COLO829 (cell line): ENCODE measurements at regions not wholly inside any gene's neighbourhood (a gene's known extent, or its start where the extent isn't known, plus 50 kb on each side); places are given as distances from the start of the nearest gene placed in this dataset.
"Not testable (repeated sequence)": the region's sequence is repeated elsewhere in the genome, so short reads cannot be mapped to it uniquely, and the experiment has no call there.

Experiments used
- DNase-seq: peaks from one replicate; pipeline ENCODE4 v3.0.0; 2012; ENCODE audit warnings: low spot score

DNA sequence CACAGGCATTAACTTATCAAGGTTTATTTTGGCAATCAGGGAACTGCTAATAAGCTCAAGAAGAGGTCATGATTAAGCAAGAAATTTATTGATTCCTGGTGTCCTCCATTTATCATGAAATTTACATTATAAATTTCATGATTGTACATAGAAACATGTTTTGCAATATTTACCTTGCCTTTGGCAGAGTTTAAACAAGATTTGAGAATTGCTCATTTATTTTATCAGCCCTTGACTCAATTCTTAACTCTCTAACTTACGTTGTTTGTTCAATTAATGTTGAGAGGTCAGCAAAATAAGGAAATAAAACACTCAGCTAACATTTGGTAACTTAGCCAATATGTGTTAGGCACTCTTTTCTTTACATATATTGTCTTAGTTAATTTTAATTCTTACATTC, 286.6 kb downstream of the SLC7A11 start:
- DNase-seq, result no peak

DNA sequence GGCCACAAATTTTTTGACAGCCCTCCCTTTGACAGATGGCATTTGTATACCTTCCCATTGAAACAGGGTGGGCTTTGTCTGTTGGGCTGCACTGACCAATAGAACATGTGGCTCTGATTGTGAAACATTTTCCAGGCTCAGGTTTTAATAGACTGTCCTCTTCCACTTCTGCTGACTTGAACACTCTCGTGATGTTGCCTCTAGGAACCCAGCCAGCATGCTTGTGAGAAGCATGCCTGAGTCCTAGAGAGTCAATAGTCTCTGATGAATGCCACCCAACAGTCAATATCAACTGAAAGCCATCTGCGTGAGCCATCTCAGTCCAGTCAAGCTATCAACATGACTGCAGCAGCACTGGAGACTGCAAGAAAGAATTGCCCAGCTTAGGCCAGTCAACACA, 290.0 kb downstream of the SLC7A11 start:
- no peak for DNase-seq

DNA sequence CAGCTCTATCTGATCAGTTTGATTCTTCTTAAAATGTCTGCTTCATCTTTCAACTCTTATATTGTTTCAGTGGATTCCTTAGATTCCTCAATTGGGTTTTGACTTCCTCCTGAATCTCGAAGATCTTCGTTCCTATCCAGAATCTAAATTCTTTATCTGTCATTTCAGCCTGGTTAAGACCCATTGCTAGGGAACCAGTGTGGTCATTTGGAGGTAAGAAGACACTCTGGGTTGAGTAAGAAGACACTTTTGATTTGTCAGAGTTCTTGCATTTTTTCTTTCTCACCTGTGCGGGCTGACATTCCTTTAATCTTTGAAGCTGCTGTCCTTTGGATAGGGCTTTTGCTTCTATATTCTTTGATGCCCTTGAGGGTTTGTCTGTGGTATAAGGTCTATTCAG, 291.9 kb downstream of the SLC7A11 start:
- DNase-seq, result no peak

DNA sequence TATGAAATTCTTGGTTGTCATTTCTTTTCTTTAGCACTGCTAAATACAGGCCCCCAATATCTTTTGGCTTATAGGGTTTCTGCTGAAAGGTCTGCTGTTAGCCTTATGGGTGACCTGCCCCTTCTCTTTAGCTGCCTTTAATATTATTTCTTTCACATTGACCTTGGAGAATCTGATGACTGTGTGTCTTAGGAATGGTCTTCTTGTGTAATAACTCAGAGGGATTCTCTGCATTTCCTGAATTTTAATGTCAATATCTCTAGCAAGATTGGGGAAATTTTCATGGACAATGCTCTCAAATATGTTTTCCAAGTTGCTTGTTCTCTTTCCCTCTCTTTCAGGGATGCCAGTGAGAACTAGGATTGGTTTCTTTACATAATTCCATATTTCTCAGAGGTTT, 292.4 kb downstream of the SLC7A11 start:
- no peak for DNase-seq

DNA sequence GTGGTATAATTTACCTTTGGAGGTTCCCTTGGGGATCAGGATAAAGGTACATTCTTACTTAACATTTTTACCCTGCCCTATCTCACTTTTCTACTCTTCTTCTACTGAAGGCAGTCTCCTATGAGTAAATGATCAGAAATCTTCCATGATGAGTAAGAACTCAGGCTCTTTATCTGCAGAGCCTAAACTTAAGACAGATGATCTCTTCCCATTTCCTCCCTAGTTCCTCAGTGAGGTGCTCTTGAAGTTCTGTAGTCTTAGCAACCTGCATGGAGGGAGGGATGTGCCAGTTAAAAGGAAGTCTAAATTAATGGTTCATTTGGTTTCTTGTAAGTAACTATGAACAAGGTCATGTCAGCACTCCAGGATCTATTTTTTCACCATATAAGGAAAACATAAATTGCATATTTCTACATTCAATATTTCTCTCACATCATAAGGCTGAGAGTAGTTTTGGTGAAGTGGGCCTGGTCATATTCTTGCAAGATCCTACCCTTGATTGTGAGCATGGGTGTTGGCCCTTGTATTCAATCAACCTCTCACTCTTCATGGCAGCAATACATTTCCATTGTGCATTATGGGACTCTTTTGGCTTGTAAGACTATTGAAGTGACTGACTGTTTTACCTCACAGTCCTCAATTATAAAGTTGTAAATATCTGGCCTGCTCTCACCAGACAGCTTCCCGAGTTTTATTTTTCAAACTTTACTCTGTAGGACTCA, 295.5 kb downstream of the SLC7A11 start:
- DNase-seq, result no peak

DNA sequence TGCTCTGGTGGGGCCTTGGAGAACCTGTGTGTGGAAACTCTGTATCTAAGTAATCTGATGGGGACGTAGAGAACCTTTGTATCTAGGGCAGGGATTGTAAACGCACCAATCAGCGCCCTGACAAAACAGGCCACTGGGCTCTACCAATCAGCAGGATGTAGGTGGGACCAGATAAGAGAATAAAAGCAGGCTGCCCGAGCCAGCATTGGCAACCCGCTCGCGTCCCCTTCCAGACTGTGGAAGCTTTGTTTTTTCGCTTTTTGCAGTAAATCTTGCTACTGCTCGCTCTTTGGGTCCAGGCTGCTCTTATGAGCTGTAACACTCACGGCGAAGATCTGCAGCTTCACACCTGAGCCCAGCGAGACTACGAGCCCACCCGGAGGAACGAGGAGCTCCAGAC, 299.3 kb downstream of the SLC7A11 start:
- DNase-seq, result not testable (repeated sequence)

DNA sequence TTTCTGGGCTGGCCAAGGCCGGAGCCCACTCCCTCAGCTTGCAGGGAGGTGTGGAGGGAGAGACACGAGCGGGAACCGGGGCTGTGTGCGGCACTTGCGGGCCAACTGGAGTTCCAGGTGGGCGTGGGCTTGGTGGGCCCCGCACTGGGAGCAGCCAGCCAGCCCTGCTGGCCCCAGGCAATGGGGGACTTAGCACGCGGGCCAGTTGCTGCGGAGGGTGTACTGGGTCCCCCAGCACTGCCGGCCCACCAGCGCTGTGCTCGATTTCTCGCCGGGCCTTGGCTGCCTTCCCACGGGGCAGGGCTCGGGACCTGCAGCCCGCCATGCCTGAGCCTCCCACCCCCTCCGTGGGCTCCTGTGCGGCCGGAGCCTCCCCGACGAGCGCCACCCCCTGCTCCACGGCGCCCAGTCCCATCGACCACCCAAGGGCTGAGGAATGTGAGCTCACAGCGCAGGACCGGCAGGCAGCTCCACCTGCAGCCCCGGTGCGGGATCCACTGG, 300.1 kb downstream of the SLC7A11 start:
- not testable (repeated sequence) for DNase-seq

DNA sequence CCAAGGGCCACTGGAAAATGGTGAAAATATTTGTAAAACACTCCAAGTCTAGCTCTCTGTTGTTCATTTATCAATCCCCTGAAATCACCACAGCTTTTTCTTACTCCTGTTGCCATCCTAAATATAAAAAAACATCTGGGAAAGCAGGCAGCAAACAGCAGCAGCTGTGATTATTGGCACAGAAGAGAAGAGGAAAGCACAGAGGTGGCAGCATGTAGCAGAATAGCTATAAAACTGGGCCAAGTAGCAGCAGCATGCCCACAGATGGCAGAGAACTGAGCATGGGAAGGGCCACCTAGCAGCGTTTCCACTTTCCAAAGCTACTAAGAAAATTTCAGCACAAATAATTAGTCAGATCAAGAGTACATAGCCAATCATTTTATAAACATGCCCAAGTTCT, 307.2 kb downstream of the SLC7A11 start:
- DNase-seq, result no peak

DNA sequence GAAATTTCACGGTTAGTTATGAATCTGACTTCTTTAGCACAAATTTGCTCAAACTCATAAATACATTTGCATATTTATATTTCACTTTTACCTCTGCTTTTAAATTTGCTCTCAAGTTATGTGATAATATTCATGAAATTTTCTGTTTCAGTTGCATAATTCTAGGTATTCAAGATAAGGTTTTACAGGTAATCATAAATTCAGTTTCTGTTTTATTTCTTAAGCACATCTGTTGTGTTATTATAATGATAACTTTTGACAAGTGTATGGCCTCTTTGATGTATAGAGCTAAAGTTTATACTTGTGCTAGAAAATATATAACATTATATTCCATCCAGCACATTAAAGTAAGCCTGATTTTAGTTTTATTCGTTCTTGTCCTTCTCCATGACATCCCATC, 308.1 kb downstream of the SLC7A11 start:
- DNase-seq, result no peak

DNA sequence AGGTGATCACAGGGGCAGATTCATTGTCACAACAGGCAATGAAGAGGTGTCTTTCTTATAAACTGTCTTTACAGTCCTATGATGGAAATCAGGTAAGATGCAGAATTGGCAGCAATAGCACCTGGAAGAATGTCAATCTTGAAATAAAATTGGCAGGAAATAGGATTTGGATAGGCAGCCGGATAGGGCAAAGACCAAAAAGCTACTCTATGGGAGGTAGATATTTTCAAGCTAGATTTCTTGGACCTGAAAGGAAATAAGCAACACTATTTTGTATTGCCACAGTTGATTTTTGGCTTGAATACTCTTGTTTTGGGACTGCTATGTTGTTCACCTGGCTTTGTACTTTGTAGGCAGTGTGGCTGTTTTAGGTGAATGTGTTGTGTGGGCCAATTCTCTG, 314.2 kb downstream of the SLC7A11 start:
- DNase-seq, result no peak

DNA sequence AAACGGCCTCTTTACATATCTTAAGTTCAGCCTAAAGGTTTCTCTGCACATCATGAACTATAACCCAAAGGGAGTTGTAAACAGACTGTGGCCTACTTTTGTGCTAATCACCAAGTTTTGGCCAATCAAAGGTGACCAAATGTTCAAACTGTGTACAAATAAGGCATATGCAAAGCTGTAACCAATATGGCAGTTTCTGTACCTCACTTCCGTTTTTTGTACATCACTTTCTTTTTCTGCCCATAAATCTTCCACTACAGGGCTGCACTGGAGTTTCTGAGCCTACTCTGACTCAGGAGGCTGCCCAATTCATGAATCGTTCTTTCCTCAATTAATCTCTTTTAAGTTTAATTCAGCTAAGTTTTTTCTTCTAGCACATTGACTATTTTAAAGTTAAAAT, 318.7 kb downstream of the SLC7A11 start:
- DNase-seq, result no peak

DNA sequence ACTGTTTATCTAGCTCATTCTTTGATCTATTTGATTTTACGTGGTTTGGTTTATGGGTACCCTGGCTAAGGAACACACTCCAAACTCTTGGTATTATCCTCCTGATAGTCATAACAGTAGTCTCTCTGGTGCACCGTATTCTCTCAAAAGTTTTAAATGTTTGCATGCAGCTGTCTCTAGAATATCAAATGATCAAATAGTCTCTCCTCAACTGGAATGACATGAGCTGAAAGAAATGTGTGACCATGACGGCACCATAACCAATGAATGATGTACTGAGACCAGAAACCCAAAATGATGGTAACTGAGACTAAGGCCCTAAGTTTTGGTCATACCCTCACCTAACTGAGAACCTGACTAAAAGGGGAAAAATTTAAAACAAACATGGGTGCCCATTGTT, 319.4 kb downstream of the SLC7A11 start:
- DNase-seq, result no peak

DNA sequence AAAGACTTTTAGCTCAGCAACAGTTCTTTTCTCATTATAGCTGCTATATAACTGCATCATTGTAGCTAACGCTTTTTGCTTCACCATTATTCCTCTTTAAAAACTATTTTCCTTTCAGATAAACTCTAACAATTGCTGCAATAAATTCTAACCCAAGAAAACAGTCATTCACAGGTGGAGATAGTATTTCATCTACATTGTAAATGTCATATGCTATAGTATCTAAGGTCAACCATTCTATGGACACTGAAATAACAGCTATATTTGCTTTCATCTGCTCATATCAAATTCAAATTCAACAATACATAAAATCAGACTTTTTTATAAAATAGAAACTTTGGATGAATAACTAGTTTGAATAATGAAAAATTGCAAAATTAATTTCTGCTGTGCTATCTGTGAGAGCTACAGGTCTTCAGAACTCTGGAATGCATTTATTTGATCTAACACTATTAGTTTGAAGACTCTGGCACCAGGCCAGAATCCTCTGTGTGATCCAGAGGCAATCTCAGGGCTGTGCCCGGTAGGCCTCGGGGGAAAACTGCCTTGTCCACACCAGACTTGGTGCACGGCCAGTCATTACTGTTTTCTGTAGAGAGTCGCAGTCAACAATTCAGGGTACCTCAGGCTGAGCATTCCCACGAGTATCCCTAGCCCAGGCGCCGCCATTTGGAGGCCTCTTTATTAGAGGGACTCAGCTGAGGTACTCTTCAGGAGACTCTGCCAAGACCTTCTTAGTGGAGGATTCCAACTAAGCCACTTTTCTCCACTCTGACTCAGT, 332.4 kb downstream of the SLC7A11 start:
- no peak for DNase-seq

DNA sequence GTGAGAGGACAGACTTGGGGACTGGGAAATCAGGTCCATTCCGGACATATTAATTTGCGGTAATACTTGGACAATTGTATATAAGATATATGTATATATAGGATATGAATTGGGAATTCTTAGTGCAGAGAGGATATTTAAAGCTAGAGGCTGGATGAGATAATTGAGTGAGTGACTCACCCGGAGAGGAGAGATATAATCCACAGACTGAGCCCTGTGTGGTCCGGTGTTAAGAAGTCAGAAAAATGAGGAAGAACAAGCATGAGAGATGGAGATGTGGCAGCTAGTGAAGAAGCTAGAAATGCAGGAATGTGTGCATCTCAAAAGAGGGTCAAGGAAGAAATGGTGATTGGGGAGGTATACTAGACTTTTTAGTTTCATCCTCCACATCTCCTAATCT, 336.2 kb downstream of the SLC7A11 start:
- DNase-seq, result no peak

DNA sequence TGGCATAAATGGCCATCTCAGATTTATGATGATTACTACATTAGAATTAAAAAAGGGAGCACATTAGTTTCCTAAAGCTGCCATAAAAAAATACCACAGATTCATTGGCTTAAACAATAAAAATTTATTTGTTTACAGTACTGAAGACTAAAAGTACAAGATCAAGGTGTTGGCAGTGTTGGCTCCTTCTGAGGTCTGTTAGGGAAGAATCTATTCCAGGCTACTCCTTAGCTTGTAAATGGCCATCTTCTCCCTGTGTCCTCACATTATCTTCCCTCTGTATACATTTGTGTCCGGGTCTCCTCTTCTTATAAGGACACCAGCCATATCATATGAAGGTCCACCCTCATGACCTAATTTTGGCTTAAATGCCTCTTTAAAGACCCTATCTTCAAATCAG, 341.0 kb downstream of the SLC7A11 start:
- DNase-seq, result no peak

DNA sequence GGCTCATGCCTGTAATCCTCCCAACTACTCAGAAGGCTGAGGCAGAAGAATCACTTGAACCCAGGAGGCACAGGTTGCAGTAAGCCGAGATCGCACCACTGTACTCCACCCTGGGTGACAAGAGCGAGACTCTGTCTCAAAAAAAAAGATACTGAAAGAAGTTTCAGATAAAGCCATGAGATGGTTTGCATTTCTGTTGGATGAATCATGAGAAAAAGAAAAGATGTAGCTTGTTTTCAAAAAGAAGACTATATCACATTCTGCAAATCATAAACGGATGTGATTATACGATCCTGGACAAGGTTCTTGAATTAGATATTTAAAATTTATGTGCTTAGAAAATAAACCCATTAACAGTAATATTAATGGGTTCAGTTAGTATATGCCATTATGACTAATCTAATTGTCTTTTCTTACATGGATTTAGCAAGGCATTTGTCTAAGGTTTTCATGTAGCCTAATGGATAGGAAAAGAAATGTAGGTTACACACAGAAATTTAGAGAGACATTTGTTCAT, 345.9 kb downstream of the SLC7A11 start:
- DNase-seq, result peak; percentile 48

DNA sequence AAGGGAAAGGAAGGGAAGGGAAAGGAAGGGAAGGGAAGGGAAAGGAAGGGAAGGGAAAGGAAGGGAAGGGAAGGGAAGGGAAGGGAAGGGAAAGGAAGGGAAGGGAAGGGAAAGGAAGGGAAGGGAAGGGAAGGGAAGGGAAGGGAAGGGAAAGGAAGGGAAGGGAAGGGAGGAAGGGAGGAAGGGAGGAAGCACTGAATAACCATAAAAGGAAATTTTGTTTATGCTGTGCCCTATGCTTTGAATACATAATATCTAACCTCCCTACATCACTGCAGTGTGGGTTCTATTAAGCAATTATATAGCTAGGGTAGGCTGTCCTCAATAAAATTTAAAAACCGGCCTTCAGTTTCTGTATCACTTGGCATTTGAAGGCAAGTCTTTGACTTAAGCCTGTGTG, 346.6 kb downstream of the SLC7A11 start:
- DNase-seq, result not testable (repeated sequence)

DNA sequence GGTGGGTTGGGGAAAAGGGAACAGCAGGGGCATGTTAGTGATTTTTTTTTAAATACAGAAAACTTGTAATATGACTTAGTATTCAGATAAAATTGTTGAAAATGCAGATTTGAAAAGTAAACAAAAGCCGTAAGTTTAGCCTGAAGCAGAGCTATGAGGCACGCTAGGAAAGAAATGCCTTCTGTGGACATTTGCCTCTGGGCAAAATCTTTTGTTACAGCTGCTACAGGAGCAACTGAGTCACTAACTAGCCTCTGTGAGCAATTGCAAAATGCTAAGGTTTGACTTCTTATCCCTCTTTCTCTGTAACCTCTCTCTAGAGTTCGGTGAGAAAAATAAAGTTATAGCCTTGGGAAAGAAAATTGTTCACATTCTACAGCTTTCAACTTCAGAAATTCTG, 350.0 kb downstream of the SLC7A11 start:
- no peak for DNase-seq

DNA sequence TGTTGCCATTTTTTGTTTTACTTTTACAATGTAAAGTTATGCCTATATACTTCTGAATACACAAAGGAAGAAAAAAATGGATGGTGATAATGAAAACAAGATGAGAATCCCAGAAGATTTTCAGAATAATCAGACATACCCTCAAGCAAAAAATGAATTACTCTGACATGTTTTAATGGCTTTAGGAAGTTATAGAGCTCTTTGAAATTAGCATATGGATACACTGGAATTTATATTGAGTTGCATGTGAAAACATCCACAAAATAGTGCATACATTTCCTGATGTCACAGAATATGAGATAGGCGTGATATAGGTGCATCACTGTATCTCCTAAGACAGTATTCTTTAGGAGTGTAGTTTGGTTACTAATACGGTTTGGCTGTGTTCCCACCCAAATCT, 351.3 kb downstream of the SLC7A11 start:
- no peak for DNase-seq

DNA sequence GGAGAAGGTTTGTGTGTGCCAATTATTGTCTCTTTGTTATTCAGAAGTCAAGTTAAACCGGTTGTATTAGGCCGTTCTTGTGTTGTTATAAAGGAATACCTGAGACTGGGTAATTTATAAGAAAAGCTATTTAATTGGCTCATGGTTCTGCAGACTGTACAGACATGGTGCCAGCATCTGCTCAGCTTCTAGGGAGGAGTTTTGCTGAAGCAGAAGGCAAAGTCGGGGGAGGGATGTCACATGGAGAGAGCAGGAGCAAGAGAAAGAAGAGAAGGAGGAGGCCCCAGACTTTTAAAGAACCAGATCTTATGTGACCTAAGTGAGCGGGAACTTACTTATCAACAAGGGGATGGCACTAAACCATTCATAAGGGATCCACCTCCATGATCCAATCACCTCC, 349.3 kb upstream of the PCDH18 start:
- DNase-seq, result no peak

DNA sequence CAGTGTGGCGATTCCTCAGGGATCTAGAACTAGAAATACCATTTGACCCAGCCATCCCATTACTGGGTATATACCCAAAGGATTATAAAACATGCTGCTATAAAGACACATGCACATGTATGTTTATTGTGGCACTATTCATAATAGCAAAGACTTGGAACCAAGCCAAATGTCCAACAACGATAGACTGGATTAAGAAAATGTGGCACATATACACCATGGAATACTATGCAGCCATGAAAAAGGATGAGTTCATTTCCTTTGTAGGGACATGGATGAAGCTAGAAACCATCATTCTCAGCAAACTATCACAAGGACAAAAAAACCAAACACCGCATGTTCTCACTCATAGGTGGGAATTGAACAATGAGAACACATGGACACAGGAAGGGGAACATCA, 335.8 kb upstream of the PCDH18 start:
- DNase-seq, result not testable (repeated sequence)

DNA sequence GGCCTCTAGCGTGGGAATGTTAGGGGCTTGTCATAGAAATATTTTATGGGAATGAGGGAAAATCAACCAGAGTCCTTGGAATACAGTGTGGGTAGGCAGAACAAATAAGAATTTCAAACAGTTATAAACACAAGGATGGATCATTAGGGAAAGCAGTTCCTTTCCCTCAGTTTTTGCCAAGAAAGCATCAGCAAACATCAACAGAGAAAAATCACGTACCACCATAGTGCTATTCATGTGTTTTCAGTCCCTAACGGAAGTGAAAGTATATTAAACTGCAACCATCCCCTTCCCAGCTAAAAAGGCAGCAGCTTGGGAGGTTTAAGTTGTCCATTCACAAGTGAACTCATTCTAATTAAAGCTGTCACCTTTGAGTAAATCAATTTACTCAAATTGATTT, 334.4 kb upstream of the PCDH18 start:
- DNase-seq, result no peak

DNA sequence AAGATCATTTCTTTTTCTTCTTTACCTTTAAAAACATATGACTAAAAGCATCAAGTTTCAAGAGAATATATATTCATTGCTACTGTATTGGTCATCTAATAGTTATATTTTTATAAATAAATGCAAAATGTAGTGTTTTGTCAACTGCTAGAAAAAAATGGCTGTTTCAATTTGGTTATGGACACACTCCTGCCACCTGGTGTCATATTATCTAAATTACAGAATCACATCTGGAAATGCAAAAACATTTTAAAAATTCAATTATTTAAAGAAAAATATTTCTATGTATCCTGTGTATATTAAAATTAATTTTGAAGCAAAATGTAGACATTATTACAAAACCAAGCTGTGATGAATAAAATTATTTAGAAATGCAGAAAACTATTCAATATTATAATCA, 329.4 kb upstream of the PCDH18 start:
- peak; percentile 13 for DNase-seq
